ENCODE measurements at regions not wholly inside any gene's neighbourhood (a gene's known extent, or its start where the extent isn't known, plus 50 kb on each side); places are given as distances from the start of the nearest gene placed in this dataset.

GRCh38 chr13:97858161-97858560 lies 95.3 kb upstream of the IPO5 start:
- TF ChIP-seq POLR2A (IDR thresholded peaks at IDR 0.05; ENCODE audit: low read depth, low read length), result no peak
- TF ChIP-seq SMC3 (IDR thresholded peaks at IDR 0.05; ENCODE audit: low read depth, low read length), result no peak
- TF ChIP-seq CTCF (conservative IDR thresholded peaks at IDR 0.05; ENCODE audit: low read depth, low read length), result no peak
- no peak for TF ChIP-seq CHD1 (IDR thresholded peaks at IDR 0.05; ENCODE audit: low read depth, low read length)
- no peak for TF ChIP-seq RFX5 (IDR thresholded peaks at IDR 0.05; ENCODE audit: low read depth, low read length)
- no peak for TF ChIP-seq CEBPB (IDR thresholded peaks at IDR 0.05; ENCODE audit: low read depth, low read length)
- no peak for TF ChIP-seq ELK1 (IDR thresholded peaks at IDR 0.05; ENCODE audit: borderline replicate concordance, low read depth, low read length)
- TF ChIP-seq MXI1 (IDR thresholded peaks at IDR 0.05; ENCODE audit: borderline replicate concordance, low read depth, low read length), result no peak
- TF ChIP-seq RAD21 (IDR thresholded peaks at IDR 0.05; ENCODE audit: low read length), result no peak
- TF ChIP-seq RCOR1 (IDR thresholded peaks at IDR 0.05; ENCODE audit: insufficient replicate concordance, low read length), result no peak
- TF ChIP-seq FOS (IDR thresholded peaks at IDR 0.05; ENCODE audit: low read depth, low read length), result no peak
- TF ChIP-seq MAFK (IDR thresholded peaks at IDR 0.05; ENCODE audit: low read depth, low read length), result no peak
- no peak for TF ChIP-seq NFE2L2 (IDR thresholded peaks at IDR 0.05; ENCODE audit: low read depth, low read length)
